Ectodermal cell (in vitro differentiated cells): ENCODE measurements at regions not wholly inside any gene's neighbourhood (a gene's known extent, or its start where the extent isn't known, plus 50 kb on each side); places are given as distances from the start of the nearest gene placed in this dataset.

ENCODE experiments used
- H3K27ac ChIP-seq: 2 replicates; pipeline ENCODE4 v1.7.0; 2013; ENCODE audit warnings: mild to moderate bottlenecking, low read depth, low read length; ENCODE audit not compliant: insufficient read depth, poor library complexity, severe bottlenecking
- H3K27me3 ChIP-seq: 2 replicates; pipeline ENCODE4 v1.7.0; 2013; ENCODE audit warnings: mild to moderate bottlenecking, low read length; ENCODE audit not compliant: insufficient read depth, control insufficient read depth, poor library complexity, severe bottlenecking
- H3K36me3 ChIP-seq: one replicate; pipeline ENCODE4 v1.7.0; 2013; ENCODE audit warnings: low read length; ENCODE audit not compliant: control insufficient read depth, insufficient read depth
- H3K4me1 ChIP-seq: one replicate; pipeline ENCODE4 v1.7.0; 2013; ENCODE audit warnings: low read length; ENCODE audit not compliant: control insufficient read depth, insufficient read depth
- H3K4me3 ChIP-seq: 2 replicates; pipeline ENCODE4 v1.7.0; 2013; ENCODE audit warnings: low read depth, low read length, control low read depth; ENCODE audit not compliant: insufficient read depth
- H3K9me3 ChIP-seq: 2 replicates; pipeline ENCODE4 v1.7.0; 2013; ENCODE audit warnings: mild to moderate bottlenecking, low read length, moderate library complexity; ENCODE audit not compliant: control insufficient read depth
- WGBS, 2 experiments: methylation state at CpG; one replicate each; pipeline ENCODE4 v1.1.7; 2013; ENCODE audit warnings: missing lambda C conversion rate in 2 of 2; 5-methylcytosine and 5-hydroxymethylcytosine counted together

- Histone ChIP-seq H3K27ac (no peak overlapping the region), H3K36me3 (no peaks in the 10 kb centered on the region), H3K9me3 (no peaks in the 10 kb centered on the region), H3K4me3 (no peak overlapping the region), H3K4me1 (no peaks in the 10 kb centered on the region), H3K27me3 (no peaks in the 10 kb centered on the region)
- WGBS, 2 experiments = 86 to 94% methylated on average over 1 to 2 of the region's 2 CpGs
Observed at GRCh38 chr20:52823303-52823702, 148.9 kb upstream of the TSHZ2 start.

- 92 to 95% methylated on average over 9 of the region's 9 CpGs for WGBS, 2 experiments
- no peak overlapping the region for H3K27ac ChIP-seq
- H3K4me1 ChIP-seq = no peaks in the 10 kb centered on the region
- no peak overlapping the region for H3K4me3 ChIP-seq
- no peaks in the 10 kb centered on the region for H3K27me3 ChIP-seq
- H3K9me3 ChIP-seq = no peaks in the 10 kb centered on the region
- no peaks in the 10 kb centered on the region for H3K36me3 ChIP-seq
Observed at GRCh38 chr20:52820641-52821292, 151.4 kb upstream of the TSHZ2 start.

GRCh38 chr20:52818491-52818890, 153.7 kb upstream of the TSHZ2 start:
- no peak overlapping the region for H3K4me3 ChIP-seq
- H3K27me3 ChIP-seq = no peaks in the 10 kb centered on the region
- no peaks in the 10 kb centered on the region for H3K9me3 ChIP-seq
- H3K27ac ChIP-seq = no peak overlapping the region
- no peaks in the 10 kb centered on the region for H3K4me1 ChIP-seq
- no peaks in the 10 kb centered on the region for H3K36me3 ChIP-seq
- WGBS, 2 experiments = 87 to 89% methylated on average over 5 of the region's 5 CpGs

- H3K36me3 ChIP-seq = no peaks in the 10 kb centered on the region
- H3K27me3 ChIP-seq = no peaks in the 10 kb centered on the region
- no peaks in the 10 kb centered on the region for H3K9me3 ChIP-seq
- no peaks in the 10 kb centered on the region for H3K4me1 ChIP-seq
- WGBS, 2 experiments = 81 to 85% methylated on average over 3 of the region's 3 CpGs
- H3K27ac ChIP-seq = no peak overlapping the region
- H3K4me3 ChIP-seq = no peak overlapping the region
Observed at GRCh38 chr20:52817981-52818380, 154.2 kb upstream of the TSHZ2 start.

- H3K27ac ChIP-seq = no peak overlapping the region
- no peaks in the 10 kb centered on the region for H3K9me3 ChIP-seq
- no peak overlapping the region for H3K4me3 ChIP-seq
- WGBS, 2 experiments = 92 to 96% methylated on average over 1 of the region's 1 CpG
- H3K36me3 ChIP-seq = no peaks in the 10 kb centered on the region
- no peaks in the 10 kb centered on the region for H3K27me3 ChIP-seq
- no peaks in the 10 kb centered on the region for H3K4me1 ChIP-seq
Observed at GRCh38 chr20:52817511-52817910, 154.6 kb upstream of the TSHZ2 start.

- Histone ChIP-seq H3K9me3 (no peaks in the 10 kb centered on the region), H3K36me3 (no peaks in the 10 kb centered on the region), H3K27me3 (no peaks in the 10 kb centered on the region), H3K27ac (no peak overlapping the region), H3K4me3 (no peak overlapping the region), H3K4me1 (no peaks in the 10 kb centered on the region)
- WGBS, 2 experiments = 97 to 100% methylated on average over 2 of the region's 2 CpGs
Observed at GRCh38 chr20:52814371-52814770, 157.8 kb upstream of the TSHZ2 start.

GRCh38 chr20:52812231-52812847, 159.8 kb upstream of the TSHZ2 start:
- 92 to 94% methylated on average over 4 of the region's 4 CpGs for WGBS, 2 experiments
- Histone ChIP-seq H3K27me3 (no peaks in the 10 kb centered on the region), H3K4me3 (no peak overlapping the region)

GRCh38 chr20:52809003-52809402, 163.2 kb upstream of the TSHZ2 start:
- Histone ChIP-seq H3K9me3 (no peaks in the 10 kb centered on the region), H3K4me3 (no peak overlapping the region), H3K36me3 (no peaks in the 10 kb centered on the region), H3K4me1 (no peaks in the 10 kb centered on the region), H3K27ac (no peak overlapping the region), H3K27me3 (no peaks in the 10 kb centered on the region)
- 86 to 92% methylated on average over 5 of the region's 5 CpGs for WGBS, 2 experiments

More at GRCh38 chr20:52812231-52812847, 159.8 kb upstream of the TSHZ2 start:
- Histone ChIP-seq H3K9me3 (no peaks in the 10 kb centered on the region), H3K4me1 (no peaks in the 10 kb centered on the region), H3K27ac (no peak overlapping the region), H3K36me3 (no peaks in the 10 kb centered on the region)

- Histone ChIP-seq H3K36me3 (no peaks in the 10 kb centered on the region), H3K9me3 (no peaks in the 10 kb centered on the region), H3K27ac (no peak overlapping the region), H3K4me3 (no peak overlapping the region), H3K4me1 (no peaks in the 10 kb centered on the region), H3K27me3 (no peaks in the 10 kb centered on the region)
- 94 to 95% methylated on average over 4 of the region's 4 CpGs for WGBS, 2 experiments
Observed at GRCh38 chr20:52806918-52807317, 165.2 kb upstream of the TSHZ2 start.

- H3K9me3 ChIP-seq = no peaks in the 10 kb centered on the region
- H3K36me3 ChIP-seq = no peaks in the 10 kb centered on the region
- H3K4me3 ChIP-seq = no peak overlapping the region
- H3K4me1 ChIP-seq = no peaks in the 10 kb centered on the region
- 75 to 87% methylated on average over 2 of the region's 2 CpGs for WGBS, 2 experiments
- no peak overlapping the region for H3K27ac ChIP-seq
- H3K27me3 ChIP-seq = no peaks in the 10 kb centered on the region
Observed at GRCh38 chr20:52805843-52806242, 166.3 kb upstream of the TSHZ2 start.
